ENCODE measurements at regions not wholly inside any gene's neighbourhood (a gene's known extent, or its start where the extent isn't known, plus 50 kb on each side); places are given as distances from the start of the nearest gene placed in this dataset.

DNA sequence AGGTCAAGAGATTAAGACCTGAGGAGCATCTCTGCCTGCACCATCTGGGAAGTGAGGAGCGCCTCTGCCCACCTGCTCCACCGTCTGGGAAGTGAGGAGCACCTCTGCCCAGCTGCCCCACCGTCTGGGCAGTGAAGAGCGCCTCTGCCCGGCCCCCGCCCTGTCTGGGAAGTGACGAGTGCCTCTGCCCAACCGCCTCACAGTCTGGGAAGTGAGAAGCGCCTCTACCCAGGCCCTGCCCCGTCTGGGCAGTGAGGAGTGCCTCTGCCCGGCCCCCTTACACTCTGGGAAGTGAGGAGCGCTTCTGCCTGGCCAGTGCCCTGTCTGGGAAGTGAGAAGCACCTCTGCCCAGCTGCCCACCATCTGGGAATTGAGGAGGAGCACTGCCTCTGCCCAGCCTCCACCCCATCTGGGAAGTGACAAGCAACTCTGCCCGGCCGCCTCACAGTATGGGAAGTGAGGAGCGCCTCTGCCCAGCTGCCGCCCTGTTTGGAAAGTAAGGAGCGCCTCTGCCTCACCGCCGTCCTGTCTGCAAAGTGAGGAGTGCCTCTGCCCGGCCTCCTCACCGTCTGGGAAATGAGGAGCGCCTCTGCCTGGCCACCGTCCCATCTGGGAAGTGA, 270.4 kb upstream of the NRSN1 start:
- Histone ChIP-seq H3K9me3 (no peaks in the 10 kb centered on the region), H3K36me3 (no peaks in the 10 kb centered on the region), H3K27me3 (no peaks in the 10 kb centered on the region), H3K4me3 (no peak overlapping the region), H3K4me1 (no peaks in the 10 kb centered on the region), H3K27ac (no peak overlapping the region)
- intact Hi-C loops (cut with DNase I) = no loop called here
- no peak for DNase-seq (ENCODE audit: low spot score in 2 of 2)
- TF ChIP-seq, protein P1, sequence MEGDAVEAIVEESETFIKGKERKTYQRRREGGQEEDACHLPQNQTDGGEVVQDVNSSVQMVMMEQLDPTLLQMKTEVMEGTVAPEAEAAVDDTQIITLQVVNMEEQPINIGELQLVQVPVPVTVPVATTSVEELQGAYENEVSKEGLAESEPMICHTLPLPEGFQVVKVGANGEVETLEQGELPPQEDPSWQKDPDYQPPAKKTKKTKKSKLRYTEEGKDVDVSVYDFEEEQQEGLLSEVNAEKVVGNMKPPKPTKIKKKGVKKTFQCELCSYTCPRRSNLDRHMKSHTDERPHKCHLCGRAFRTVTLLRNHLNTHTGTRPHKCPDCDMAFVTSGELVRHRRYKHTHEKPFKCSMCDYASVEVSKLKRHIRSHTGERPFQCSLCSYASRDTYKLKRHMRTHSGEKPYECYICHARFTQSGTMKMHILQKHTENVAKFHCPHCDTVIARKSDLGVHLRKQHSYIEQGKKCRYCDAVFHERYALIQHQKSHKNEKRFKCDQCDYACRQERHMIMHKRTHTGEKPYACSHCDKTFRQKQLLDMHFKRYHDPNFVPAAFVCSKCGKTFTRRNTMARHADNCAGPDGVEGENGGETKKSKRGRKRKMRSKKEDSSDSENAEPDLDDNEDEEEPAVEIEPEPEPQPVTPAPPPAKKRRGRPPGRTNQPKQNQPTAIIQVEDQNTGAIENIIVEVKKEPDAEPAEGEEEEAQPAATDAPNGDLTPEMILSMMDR (IDR thresholded peaks at IDR 0.05) = no peak

GRCh38 chr6:23870496-23870895, 255.5 kb upstream of the NRSN1 start:
- H3K4me3 ChIP-seq = no peak overlapping the region
- peaks cover 0 to 4% of the 10 kb centered on the region in 2 donors for H3K9me3 ChIP-seq
- TF ChIP-seq, protein P1 (IDR thresholded peaks at IDR 0.05) = no peak
- H3K4me1 ChIP-seq = no peaks in the 10 kb centered on the region
- DNase-seq (ENCODE audit: low spot score in 2 of 2) = no peak
- intact Hi-C loops (cut with DNase I) = no loop called here
- no peak overlapping the region for H3K27ac ChIP-seq
- H3K27me3 ChIP-seq = no peaks in the 10 kb centered on the region
- no peaks in the 10 kb centered on the region for H3K36me3 ChIP-seq

- H3K9me3 ChIP-seq = no peaks in the 10 kb centered on the region
- no peaks in the 10 kb centered on the region for H3K36me3 ChIP-seq
- H3K27me3 ChIP-seq = no peaks in the 10 kb centered on the region
- intact Hi-C loops (cut with DNase I) = no loop called here
- TF ChIP-seq, protein P1 (IDR thresholded peaks at IDR 0.05) = no peak
- no peaks in the 10 kb centered on the region for H3K4me1 ChIP-seq
- no peak for DNase-seq (ENCODE audit: low spot score in 2 of 2)
- H3K4me3 ChIP-seq = no peak overlapping the region
- no peak overlapping the region for H3K27ac ChIP-seq
Measured at GRCh38 chr6:23873161-23873560, 252.9 kb upstream of the NRSN1 start.

DNA sequence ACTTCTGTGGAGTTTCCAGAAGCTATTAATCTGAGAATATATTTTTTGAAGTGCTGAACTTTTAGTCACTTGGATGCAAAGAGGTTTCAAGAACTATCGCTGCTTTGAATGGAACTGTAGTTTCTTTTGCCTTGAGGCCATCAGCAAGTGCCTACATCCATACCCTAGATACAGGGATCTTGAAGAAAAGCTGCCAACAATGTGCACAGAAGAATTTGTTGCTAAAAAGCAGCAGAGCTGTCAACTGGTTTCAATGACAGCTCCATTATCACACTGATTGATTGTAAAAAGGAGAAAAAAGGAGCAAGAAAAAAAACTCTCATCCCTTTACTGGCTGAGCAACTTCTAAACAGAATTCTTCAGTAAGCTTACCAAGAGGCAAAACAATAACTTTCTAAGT, 251.0 kb upstream of the NRSN1 start:
- Histone ChIP-seq H3K36me3 (no peaks in the 10 kb centered on the region), H3K4me1 (no peaks in the 10 kb centered on the region), H3K9me3 (no peaks in the 10 kb centered on the region), H3K27me3 (no peaks in the 10 kb centered on the region), H3K27ac (no peak overlapping the region), H3K4me3 (no peak overlapping the region)
- TF ChIP-seq, protein P1 (IDR thresholded peaks at IDR 0.05) = no peak
- intact Hi-C loops (cut with DNase I) = no loop called here
- DNase-seq (ENCODE audit: low spot score in 2 of 2) = no peak

DNA sequence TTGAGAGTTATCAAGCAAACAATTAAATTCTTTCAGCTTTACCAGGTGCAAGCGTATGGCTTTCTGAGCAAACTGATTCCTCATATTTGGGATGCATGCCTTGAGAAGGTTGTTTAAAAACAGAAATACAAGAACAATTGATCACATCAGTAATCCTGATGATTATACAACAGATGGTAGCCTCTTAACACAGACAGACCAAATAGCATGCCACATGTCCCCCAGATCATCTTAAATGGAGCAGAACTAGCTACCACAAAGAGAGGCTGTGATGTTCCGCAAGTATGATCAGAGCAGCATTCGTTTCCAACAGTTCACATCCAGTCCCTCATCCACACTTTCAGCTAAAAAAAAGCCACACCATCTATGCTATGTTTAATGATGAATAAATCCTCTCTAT, 246.2 kb upstream of the NRSN1 start:
- Histone ChIP-seq H3K4me3 (no peak overlapping the region), H3K27ac (no peak overlapping the region), H3K9me3 (no peaks in the 10 kb centered on the region), H3K36me3 (no peaks in the 10 kb centered on the region), H3K4me1 (no peaks in the 10 kb centered on the region), H3K27me3 (no peaks in the 10 kb centered on the region)
- TF ChIP-seq, protein P1 (IDR thresholded peaks at IDR 0.05) = no peak
- no peak for DNase-seq (ENCODE audit: low spot score in 2 of 2)
- intact Hi-C loops (cut with DNase I) = no loop called here
